AG09309 (cell line): ENCODE measurements at regions not wholly inside any gene's neighbourhood (a gene's known extent, or its start where the extent isn't known, plus 50 kb on each side); places are given as distances from the start of the nearest gene placed in this dataset.

Experiments
- DNase-seq: peaks from one replicate; pipeline ENCODE4 v3.0.0-alpha.2; 2010; ENCODE audit warnings: low read depth
- H3K4me3 ChIP-seq: 2 replicates; pipeline ENCODE4 v1.5.1; 2011; ENCODE audit warnings: mild to moderate bottlenecking, low read depth, low read length, moderate library complexity; ENCODE audit not compliant: control insufficient read depth
- CTCF ChIP-seq: IDR thresholded peaks from 2 replicates; pipeline ENCODE4 v1.5.1; 2011; ENCODE audit warnings: mild to moderate bottlenecking, low read depth, low read length, inconsistent platforms; ENCODE audit not compliant: insufficient read depth, control insufficient read depth; ENCODE audit errors: missing control alignments

GRCh38 chr6:156440688-156441087, 336.5 kb upstream of the ARID1B start:
- no peak for TF ChIP-seq CTCF
- no peak overlapping the region for H3K4me3 ChIP-seq
- no peak for DNase-seq

- no peak for TF ChIP-seq CTCF
- no peak overlapping the region for H3K4me3 ChIP-seq
- no peak for DNase-seq
These were observed 338.7 kb upstream of the ARID1B start for GRCh38 chr6:156438350-156438923.

- DNase-seq: no peak
- no peak overlapping the region for H3K4me3 ChIP-seq
These were observed 339.9 kb upstream of the ARID1B start for GRCh38 chr6:156437121-156437879.

GRCh38 chr6:156434795-156435190, 342.4 kb upstream of the ARID1B start:
- no peak for DNase-seq
- TF ChIP-seq CTCF: no peak
- H3K4me3 ChIP-seq: no peak overlapping the region

More at GRCh38 chr6:156437121-156437879, 339.9 kb upstream of the ARID1B start:
- no peak for TF ChIP-seq CTCF

- no peak for TF ChIP-seq CTCF
- no peak for DNase-seq
- no peak overlapping the region for H3K4me3 ChIP-seq
These were observed 343.0 kb upstream of the ARID1B start for GRCh38 chr6:156434049-156434794.

GRCh38 chr6:156432543-156432942, 344.6 kb upstream of the ARID1B start:
- no peak for DNase-seq
- no peak overlapping the region for H3K4me3 ChIP-seq
- no peak for TF ChIP-seq CTCF
